Astrocyte of the hippocampus (primary cell): ENCODE measurements at regions not wholly inside any gene's neighbourhood (a gene's known extent, or its start where the extent isn't known, plus 50 kb on each side); places are given as distances from the start of the nearest gene placed in this dataset.

Source experiments
- DNase-seq: peaks from one replicate; pipeline ENCODE4 v3.0.0; 2011; ENCODE audit warnings: low read depth, low spot score

DNA sequence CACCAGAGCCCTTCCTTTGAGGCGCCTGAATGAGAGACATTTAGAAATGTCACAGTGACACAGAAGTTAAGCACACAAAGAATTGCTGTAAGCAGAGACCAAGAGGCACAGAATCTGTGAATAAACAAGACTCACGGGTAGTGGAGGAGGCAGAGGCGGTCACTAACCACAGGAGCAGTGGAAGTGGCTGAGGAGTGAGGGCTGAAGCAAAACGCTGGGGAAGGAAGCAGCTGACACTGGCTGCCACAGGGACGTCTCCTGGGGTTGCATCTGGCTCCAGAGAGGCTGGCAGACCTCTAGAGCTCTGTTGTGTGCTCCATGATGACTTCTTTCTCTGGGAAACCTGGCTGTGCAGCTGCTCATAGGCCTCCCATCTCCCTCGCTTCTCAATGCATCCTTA, 65.0 kb upstream of the SLC2A12 start:
- DNase-seq: peak; percentile 53

GRCh38 chr6:134115715-134116074, 63.3 kb upstream of the SLC2A12 start:
- DNase-seq: no peak

DNA sequence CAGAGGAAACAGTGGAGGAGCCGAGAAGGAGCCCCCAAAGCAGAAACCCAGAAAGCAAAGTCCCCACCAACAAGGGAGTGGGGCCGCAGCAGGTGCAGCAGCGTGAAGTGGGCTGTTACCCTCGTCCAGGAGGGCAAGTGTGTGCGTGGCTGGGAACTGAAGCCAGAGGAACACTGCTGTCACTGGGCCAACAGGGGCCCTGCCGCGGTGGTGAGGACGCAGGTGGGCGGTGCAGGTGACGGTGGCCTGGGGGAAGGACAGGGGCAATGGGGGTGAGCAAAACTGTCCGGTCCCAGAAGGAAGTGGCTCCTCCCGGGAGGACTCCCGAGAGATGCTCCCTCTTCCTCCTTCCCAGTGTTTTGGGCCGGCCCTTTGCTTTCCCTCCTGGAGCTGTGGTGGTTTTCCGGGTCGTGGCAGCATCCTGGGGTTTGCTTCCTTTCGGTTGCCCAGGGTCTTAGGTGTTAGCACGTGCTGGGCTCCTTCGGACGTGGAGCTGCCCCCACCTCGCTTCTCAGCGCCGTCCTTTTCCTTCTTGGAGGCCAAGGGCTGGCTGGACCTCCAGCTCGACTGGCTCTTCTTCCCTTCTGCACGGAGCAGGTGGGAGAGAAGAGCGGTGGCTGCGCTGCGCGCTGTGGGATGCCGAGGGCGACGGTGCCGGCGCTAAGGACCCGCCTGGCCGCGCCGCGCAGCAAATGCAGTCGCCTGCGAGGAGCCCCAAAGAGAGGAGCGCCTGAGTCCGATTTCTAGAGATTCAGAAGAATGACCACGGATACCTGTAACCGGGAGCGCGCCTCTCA, 62.7 kb upstream of the SLC2A12 start:
- DNase-seq: no peak

DNA sequence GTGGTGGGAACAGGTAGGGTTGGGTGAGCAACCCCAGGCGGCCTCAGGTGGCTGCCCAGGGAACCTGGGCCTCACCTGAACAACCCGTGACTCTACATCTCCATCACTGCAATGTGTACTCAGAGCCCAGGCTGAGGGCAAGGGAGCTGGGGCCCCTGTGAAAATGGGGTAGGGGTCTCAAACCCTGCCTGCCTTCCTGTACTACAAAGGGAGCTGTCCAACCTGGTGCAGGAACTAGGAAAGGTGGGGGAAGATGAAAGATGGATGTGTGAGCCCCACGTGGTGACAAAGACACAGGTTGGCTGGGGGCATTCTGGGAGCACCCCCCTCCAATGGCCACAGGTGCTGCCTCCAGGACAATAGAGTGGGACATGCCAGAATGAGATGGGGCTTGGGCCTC, 62.1 kb upstream of the SLC2A12 start:
- DNase-seq: no peak

- DNase-seq: no peak
Observed at GRCh38 chr6:134111726-134112125, 59.3 kb upstream of the SLC2A12 start.

- peak; percentile 47 for DNase-seq
Observed at GRCh38 chr6:134111062-134111677, 58.7 kb upstream of the SLC2A12 start.

DNA sequence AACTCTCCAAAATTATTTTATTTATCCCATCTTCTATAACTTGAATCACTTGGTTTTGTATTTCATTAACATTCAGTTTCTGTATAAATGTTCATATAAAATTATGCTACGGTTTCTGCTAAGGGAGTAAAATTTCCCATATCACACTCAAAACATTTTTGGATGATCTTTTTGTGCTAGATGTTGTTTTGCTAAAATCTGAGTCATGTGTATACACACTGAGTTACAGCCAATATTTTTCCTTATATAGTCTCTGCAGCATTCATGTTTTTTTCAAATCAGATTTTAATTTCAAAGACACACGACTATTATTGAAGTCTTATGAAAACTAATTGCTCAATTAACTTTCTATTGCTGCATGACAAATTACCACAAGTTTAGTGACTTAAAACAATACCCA, 54.3 kb upstream of the SLC2A12 start:
- no peak for DNase-seq

GRCh38 chr6:134105940-134106339, 53.5 kb upstream of the SLC2A12 start:
- no peak for DNase-seq

GRCh38 chr6:134103006-134103405, 50.6 kb upstream of the SLC2A12 start:
- no peak for DNase-seq
